ENCODE measurements at regions not wholly inside any gene's neighbourhood (a gene's known extent, or its start where the extent isn't known, plus 50 kb on each side); places are given as distances from the start of the nearest gene placed in this dataset.

GRCh38 chr2:196403471-196403870 is 232.1 kb upstream of the STK17B start:
- DNase-seq: no peak

DNA sequence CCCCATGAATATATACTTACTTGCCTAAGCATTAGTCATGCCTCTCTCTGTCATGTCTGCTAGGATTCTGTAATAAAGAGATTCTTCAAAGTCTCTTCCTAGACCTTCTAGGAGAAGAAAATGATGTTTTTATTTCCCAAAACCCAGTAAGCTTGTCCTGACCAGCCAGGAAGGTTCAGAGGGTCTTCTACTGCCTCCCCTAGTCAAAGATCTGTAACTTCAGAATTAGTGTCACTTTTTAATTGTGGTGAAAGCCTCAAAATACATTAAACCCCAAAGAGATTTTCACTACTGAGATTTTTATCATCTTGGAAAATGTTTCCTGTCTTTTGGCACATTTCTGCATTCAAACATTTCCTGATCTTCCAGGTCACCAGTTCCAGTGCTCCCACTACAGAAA is 232.9 kb upstream of the STK17B start:
- no peak for DNase-seq

DNA sequence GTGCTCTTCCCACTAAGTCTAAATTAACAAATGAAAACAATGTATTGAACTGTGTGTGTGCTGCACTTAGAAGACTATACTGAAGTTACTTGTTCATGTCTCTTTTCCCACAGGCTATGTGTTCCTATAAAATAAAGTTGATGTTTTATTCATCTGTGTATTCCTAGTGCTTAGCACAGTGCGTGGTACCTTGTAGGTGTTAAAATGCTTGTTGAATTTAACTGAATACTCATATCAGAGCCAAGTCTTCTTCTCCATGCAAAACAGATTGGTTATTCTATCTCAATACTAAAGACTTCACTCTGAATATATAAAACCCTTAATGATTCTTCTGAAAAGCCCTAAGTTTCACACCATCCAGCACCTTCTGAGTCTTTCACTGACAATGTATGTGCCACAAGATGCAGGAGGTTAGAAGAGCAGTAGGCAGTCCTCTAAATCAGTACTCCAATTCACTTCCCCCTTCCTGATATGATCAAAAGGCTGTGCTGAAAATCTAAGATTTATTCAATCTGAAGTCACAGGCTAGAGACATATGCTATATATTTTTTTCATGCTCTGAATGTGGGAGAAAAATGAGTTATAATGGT is 231.7 kb upstream of the CCDC150 start:
- no peak for DNase-seq

DNA sequence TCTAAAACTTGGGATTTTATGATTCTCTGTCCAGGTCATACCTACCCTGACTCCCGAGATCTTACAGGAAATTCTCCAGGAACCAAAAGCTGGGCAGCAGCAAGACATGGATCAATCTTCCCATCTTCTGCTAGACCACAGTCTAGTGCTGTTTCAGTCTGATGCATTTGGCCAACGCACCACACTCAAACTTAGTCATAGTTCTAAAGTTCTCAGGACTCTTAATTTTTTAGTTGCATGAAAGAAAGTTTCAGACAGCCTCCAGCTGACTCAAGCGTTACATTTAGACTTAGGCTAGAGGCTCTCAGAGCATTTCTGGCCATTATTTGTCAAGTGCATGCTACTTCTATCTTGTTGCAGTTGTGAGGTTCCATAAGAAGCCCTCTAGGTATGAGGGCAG is 230.1 kb upstream of the CCDC150 start:
- DNase-seq: no peak

DNA sequence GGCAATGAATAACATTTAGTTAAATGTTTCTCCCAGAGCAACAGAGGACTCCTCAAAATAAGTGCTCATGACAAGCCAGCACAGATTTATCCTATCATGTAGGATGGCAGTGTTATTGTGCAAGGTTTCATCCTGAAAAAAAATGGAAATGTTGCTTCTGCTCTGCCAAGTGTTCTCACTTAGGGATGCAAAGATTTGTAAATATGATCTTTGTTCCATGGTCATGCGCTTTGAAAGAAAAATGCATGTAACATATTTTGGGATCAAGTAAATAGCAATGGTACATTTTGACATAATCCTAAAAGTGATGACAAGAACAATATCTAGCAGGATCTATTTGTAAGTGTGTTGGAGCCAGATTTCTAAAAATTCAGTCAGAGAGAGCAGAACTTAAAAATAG is 229.5 kb upstream of the CCDC150 start:
- no peak for DNase-seq

DNA sequence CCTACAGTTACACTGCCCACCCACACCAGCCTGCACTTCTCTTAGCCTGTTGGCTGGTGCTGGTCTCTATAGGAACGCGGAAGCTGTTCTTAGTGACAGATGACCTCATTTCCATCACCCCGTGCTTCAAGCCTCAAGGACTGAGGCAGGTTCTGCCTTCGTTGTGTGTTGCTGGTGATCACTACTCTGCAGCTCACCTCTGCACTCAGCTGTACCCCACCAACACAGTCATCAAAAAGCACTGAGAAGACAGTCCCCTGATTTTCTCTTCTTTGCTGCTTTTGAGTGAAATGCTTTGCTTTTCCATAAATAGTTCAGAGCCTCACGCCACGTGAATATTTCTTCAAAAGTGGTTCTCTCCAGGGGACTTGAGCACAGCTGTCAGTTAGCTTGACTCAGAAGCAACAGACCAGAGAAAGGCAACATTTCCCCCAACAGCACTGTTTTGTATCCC is 225.7 kb upstream of the CCDC150 start:
- no peak for DNase-seq

GRCh38 chr2:196415384-196415783 is 224.1 kb upstream of the CCDC150 start:
- no peak for DNase-seq

DNA sequence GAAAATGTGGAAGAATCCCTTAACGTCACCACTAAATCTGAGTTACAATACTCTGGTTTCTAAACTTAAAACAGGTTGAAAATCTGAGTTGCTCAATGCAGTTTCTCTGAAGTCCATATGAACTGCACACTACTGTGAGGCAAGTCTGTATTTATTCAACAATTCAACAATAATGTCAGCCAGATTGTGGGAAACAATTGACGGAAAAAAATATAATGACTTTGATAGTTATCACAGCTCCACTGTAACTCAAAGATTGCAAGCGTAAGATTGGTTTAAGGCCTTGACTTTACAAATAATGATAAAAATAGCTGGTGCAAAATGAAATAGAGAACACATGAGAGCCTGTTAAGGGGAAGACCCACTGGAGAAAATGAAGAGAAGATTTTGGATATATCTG is 219.4 kb upstream of the CCDC150 start:
- no peak for DNase-seq

DNA sequence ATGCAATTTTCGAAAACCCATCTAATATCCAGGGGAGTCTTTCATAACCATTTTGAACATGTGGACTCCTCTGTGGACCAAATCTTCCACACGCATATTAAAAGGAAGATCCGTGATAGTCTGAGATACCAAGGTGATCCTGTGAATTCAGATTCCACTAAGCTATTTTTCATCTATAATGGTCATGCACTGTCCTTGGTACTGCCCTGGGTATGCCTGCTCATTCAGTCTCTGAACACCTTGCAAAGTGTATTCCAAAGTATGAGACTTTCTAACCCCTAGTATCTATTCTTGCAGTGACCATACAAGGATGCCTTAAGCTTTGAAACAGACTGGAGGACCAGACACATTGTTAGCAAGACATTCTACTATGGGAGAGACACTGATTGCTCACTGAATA is 217.6 kb upstream of the CCDC150 start:
- DNase-seq: no peak

DNA sequence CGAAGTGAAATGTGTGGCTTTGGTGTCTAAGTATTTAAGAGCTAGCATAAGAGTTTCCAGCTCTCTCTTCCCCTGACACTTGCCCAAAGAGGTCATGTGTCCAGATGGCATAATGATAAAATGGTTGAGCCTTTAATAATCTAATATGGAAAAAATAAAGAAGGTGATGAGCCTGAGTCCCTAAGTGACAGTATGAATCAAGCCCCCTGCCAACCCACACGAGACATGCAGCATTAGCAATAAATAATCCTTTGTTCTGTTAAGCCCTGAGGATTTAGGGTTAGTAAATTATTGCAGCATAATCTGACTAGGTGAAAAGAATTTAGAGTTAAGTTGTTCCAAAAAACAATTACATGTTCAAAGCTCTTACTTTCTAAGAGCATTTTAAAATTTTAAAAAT is 217.2 kb upstream of the CCDC150 start:
- DNase-seq: no peak

GRCh38 chr2:196426122-196426521 is 213.4 kb upstream of the CCDC150 start:
- DNase-seq: no peak

- no peak for DNase-seq
Observed at GRCh38 chr2:196427986-196428634, 211.4 kb upstream of the CCDC150 start.

GRCh38 chr2:196431076-196431475 is 208.4 kb upstream of the CCDC150 start:
- DNase-seq: no peak

GRCh38 chr2:196431957-196432356 is 207.6 kb upstream of the CCDC150 start:
- peak; percentile 30 for DNase-seq

GRCh38 chr2:196433116-196433515 is 206.4 kb upstream of the CCDC150 start:
- DNase-seq: no peak

- DNase-seq: no peak
Observed at GRCh38 chr2:196434217-196434616, 205.3 kb upstream of the CCDC150 start.

DNA sequence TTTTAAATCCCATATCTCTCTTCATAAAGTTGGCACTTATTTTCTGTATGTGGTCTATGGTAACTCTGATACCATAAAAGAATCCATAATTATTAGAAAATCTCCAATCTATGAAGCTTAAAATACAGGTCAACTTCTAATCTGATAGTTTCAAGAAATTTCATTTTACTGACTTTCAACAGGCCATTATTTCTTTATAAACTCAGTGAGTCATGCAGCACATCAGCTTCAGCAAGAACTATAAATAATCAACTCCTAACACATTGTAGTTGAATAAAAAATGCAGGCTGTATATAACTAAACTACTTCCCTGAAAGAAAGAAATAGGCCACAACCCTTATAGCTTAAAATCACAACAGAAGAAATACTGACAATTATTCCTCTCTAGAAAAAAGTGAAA is 204.3 kb upstream of the CCDC150 start:
- DNase-seq: no peak

GRCh38 chr2:196437626-196438025 is 201.9 kb upstream of the CCDC150 start:
- DNase-seq: no peak

DNA sequence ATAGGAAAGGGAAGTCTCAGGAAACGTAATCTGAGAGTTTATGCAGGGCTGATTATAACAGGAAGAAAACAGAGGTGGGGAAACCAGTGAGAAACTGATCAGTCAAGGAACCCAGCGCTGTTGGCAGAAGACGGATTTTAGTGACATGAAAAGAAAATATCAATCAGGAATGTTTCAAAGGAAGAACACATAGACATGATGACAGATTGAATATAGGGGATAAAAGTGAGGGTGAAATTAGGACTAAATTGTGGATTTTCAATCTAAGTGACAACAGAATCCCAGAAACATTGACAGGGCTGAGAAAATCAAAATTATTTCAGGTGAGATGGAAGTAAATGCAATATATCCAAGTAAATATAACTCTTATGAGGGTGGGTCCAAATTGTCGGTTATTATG is 199.8 kb upstream of the CCDC150 start:
- no peak for DNase-seq

GRCh38 chr2:196440413-196440812 is 199.1 kb upstream of the CCDC150 start:
- DNase-seq: no peak

DNA sequence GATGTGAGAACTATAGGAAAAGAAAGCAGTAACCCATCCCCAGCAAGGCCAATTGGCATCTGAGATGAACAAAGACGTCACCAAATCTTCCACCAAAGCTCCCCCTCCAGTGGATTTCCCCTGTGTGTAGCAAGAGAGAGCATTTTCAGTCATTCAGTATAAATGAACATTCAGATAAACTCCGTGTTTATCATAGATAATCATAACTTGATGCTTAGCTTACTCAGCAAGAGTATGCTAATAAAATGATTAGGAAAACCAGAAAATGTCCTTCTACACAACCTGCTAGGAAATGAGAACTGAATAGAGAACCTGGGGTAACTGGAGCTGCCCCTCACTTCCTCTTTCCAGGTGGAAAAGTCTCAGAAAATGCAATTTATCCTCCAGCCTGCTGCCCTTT is 198.0 kb upstream of the CCDC150 start:
- DNase-seq: no peak

GRCh38 chr2:196442211-196442610 is 197.3 kb upstream of the CCDC150 start:
- no peak for DNase-seq

DNA sequence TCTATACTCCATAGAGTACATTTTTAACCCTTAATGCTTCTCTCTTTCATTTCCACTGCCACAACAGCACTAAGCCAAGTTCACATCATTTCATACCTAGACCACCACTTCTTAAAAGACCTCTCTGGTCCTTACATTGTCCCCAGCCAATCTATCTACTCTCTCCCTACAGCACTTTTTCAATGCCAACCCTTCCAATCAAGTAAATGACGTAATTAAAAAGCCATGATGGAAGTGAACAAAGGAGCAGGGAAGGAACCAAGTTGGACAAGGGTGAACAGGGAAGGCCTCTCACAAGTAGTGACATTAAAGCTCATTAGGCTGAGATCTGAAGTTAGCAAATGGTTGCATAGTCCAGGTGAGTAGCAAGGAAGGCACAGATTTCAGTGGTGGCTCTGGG is 195.1 kb upstream of the CCDC150 start:
- DNase-seq: no peak

GRCh38 chr2:196445991-196446390 is 193.5 kb upstream of the CCDC150 start:
- no peak for DNase-seq

DNA sequence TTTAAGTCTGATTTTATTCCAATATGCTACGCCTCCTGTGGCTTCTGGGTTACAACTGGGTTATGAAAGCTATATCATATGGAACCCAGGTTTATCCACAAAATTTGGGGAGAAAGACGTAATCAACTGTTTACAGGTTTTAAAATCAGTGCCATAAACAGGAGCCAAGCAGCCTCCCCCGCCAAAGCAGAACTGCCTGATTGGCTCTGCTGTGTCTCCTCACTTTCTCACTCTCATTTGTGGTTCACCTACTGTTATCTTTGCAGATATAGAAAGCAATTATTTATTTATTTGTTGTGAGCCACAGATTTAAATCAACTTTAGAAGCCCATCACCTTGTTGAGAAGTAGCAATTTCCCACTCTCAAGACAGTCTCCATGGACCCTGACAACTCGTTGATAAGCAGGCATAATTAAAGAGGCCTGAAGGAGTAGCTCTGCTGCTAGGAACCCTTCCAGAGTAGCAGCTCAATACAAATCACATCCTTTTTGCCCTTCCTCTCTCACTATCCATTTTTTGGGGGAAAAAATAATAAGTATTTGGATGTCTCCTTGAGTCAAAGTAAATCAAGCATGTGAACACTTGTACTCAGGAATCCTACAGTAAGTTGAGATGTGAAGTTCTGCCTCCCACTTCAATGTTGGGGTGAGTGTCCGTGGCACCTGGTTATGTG is 191.0 kb upstream of the CCDC150 start:
- no peak for DNase-seq

Data from RPMI8226 (cell line).